ENCODE measurements at regions not wholly inside any gene's neighbourhood (a gene's known extent, or its start where the extent isn't known, plus 50 kb on each side); places are given as distances from the start of the nearest gene placed in this dataset.

GRCh38 chr1:101664726-101665125 is 332.0 kb downstream of the OLFM3 start:
- Histone ChIP-seq H3K4me2 (ENCODE audit: insufficient read depth in 1 of 2, low read depth in 2 of 2, low read length in 2 of 2) (no peak overlapping the region), H2AFZ (ENCODE audit: low read length) (no peak overlapping the region; the same call in 1 of the 2 replicates), H3K18ac (ENCODE audit: extremely low read depth, low read length) (no peak overlapping the region), H2BK120ac (replicated peaks; ENCODE audit: low read depth, low read length) (no peak overlapping the region), H3K79me1 (ENCODE audit: low read depth, low read length) (no peaks in the 10 kb centered on the region), H3K4ac (replicated peaks; ENCODE audit: insufficient read length, low read depth, low read length) (no peak overlapping the region), H3K56ac (replicated peaks; ENCODE audit: insufficient read length, low read depth, low read length) (no peak overlapping the region), H3K27me3 (replicated peaks in 1 of 4; ENCODE audit: control insufficient read depth in 3 of 4, extremely low read depth in 1 of 4, insufficient read depth in 3 of 4, low read length in 3 of 4) (no peaks in the 10 kb centered on the region), H3K27ac (ENCODE audit: low read depth, low read length) (no peak overlapping the region), H2BK15ac (ENCODE audit: low read length) (no peak overlapping the region), H3K9ac (replicated peaks in 1 of 4; ENCODE audit: extremely low read depth in 1 of 4, low read depth in 3 of 4, low read length in 3 of 4) (no peak overlapping the region), H3K9me3 (ENCODE audit: insufficient read depth in 2 of 2, low read depth in 1 of 2, low read length in 1 of 2) (no peaks in the 10 kb centered on the region), H3K4me1 (replicated peaks in 1 of 4; ENCODE audit: control insufficient read depth in 3 of 4, insufficient read depth in 4 of 4, low read length in 3 of 4) (no peaks in the 10 kb centered on the region), H2BK12ac (ENCODE audit: low read depth, low read length) (no peak overlapping the region), H3K79me2 (ENCODE audit: control insufficient read depth in 1 of 2, insufficient read depth in 2 of 2, low read length in 2 of 2) (no peaks in the 10 kb centered on the region), H3K23ac (ENCODE audit: insufficient read length) (no peak overlapping the region), H3K14ac (ENCODE audit: insufficient read length) (no peak overlapping the region), H3K36me3 (ENCODE audit: control insufficient read depth in 2 of 4, insufficient read depth in 4 of 4, low read length in 3 of 4) (no peaks in the 10 kb centered on the region), H2BK20ac (ENCODE audit: low read length) (no peak overlapping the region), H2BK5ac (ENCODE audit: low read depth, low read length) (no peak overlapping the region), H2AK5ac (ENCODE audit: low read depth, low read length) (no peak overlapping the region), H4K8ac (ENCODE audit: extremely low read depth, insufficient read depth, low read length) (no peak overlapping the region), H4K20me1 (replicated peaks in 1 of 2; ENCODE audit: control insufficient read depth in 1 of 2, insufficient read depth in 2 of 2, low read length in 2 of 2) (no peaks in the 10 kb centered on the region), H4K91ac (replicated peaks; ENCODE audit: insufficient read length, low read length) (no peak overlapping the region), H3K4me3 (ENCODE audit: extremely low read depth in 1 of 4, insufficient read depth in 2 of 4, low read depth in 3 of 4, low read length in 4 of 4) (no peak overlapping the region), H3K23me2 (ENCODE audit: low read depth, low read length) (no peaks in the 10 kb centered on the region), H4K5ac (ENCODE audit: insufficient read length, low read depth, low read length) (no peak overlapping the region)
- POLR2A ChIA-PET (ENCODE audit: partially characterized antibody) = no interaction called here
- WGBS, 2 experiments (ENCODE audit: extremely low coverage in 1 of 2, insufficient coverage in 1 of 2, insufficient read length in 1 of 2, insufficient replicate concordance in 2 of 2, low coverage in 1 of 2, low lambda C conversion rate in 2 of 2, missing lambda C conversion rate in 1 of 2) = 89% methylated on average over 3 of the region's 3 CpGs; no CpG with 5 or more reads in 1 of the 2 experiments
- CTCF ChIA-PET (ENCODE audit: partially characterized antibody) = interaction anchor here (1.4 to 3.7 kb wide), 4 partner anchors 11 to 527 kb away, joined by 3 to 20 read pairs (median 6); no protein-coding TSS in a partner anchor
- FAIRE-seq (no peak), DNase-seq (ENCODE audit: low read depth in 1 of 2, low spot score in 2 of 2) (no peak)
- TF ChIP-seq, protein P1, sequence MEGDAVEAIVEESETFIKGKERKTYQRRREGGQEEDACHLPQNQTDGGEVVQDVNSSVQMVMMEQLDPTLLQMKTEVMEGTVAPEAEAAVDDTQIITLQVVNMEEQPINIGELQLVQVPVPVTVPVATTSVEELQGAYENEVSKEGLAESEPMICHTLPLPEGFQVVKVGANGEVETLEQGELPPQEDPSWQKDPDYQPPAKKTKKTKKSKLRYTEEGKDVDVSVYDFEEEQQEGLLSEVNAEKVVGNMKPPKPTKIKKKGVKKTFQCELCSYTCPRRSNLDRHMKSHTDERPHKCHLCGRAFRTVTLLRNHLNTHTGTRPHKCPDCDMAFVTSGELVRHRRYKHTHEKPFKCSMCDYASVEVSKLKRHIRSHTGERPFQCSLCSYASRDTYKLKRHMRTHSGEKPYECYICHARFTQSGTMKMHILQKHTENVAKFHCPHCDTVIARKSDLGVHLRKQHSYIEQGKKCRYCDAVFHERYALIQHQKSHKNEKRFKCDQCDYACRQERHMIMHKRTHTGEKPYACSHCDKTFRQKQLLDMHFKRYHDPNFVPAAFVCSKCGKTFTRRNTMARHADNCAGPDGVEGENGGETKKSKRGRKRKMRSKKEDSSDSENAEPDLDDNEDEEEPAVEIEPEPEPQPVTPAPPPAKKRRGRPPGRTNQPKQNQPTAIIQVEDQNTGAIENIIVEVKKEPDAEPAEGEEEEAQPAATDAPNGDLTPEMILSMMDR (IDR thresholded peaks at IDR 0.05; ENCODE audit: control extremely low read depth in 1 of 3, insufficient read depth in 1 of 3, low read depth in 1 of 3, low read length in 3 of 3) = no peak
- no peak for TF ChIP-seq FOSL1 (IDR thresholded peaks at IDR 0.05; ENCODE audit: insufficient read depth, low read depth, low read length)
- no peak for TF ChIP-seq CBX5 (IDR thresholded peaks at IDR 0.05; ENCODE audit: low read depth, low read length)
- no peak for TF ChIP-seq EP300 (IDR thresholded peaks at IDR 0.05; ENCODE audit: borderline replicate concordance in 1 of 2, low read depth in 2 of 2, low read length in 2 of 2)
- no peak for TF ChIP-seq HDAC6 (IDR thresholded peaks at IDR 0.05; ENCODE audit: low read depth, low read length)
- no peak for TF ChIP-seq SIN3A (conservative IDR thresholded peaks at IDR 0.05 in 1 of 2, IDR thresholded peaks at IDR 0.05 in 1 of 2; ENCODE audit: low read depth in 1 of 2, low read length in 2 of 2)
- no peak for TF ChIP-seq HDAC2 (IDR thresholded peaks at IDR 0.05; ENCODE audit: borderline replicate concordance in 1 of 2, low read depth in 2 of 2, low read length in 2 of 2)
- no peak for TF ChIP-seq SRF (IDR thresholded peaks at IDR 0.05; ENCODE audit: low read depth, low read length)
- no peak for TF ChIP-seq JUND (IDR thresholded peaks at IDR 0.05; ENCODE audit: low read length)
- TF ChIP-seq MAX (IDR thresholded peaks at IDR 0.05) = no peak
